Smooth muscle cell (in vitro differentiated cells): ENCODE measurements at regions not wholly inside any gene's neighbourhood (a gene's known extent, or its start where the extent isn't known, plus 50 kb on each side); places are given as distances from the start of the nearest gene placed in this dataset.
"Not testable (repeated sequence)": the region's sequence is repeated elsewhere in the genome, so short reads cannot be mapped to it uniquely, and the experiment has no call there.

Source experiments
- DNase-seq: peaks from one replicate; lab custom pipeline; 2025; ENCODE audit not compliant: unreplicated experiment; lab: John Stamatoyannopoulos, UW
- H2AFZ ChIP-seq: fragments of 200-600 bp; sonication (generic); 2 replicates; pipeline ENCODE4 v1.6.0; 2016; ENCODE audit warnings: antibody characterized with exemption, low read depth, mild to moderate bottlenecking
- H3F3A ChIP-seq: fragments of 200-600 bp; sonication (generic); 2 replicates; pipeline ENCODE4 v1.6.0; 2017; ENCODE audit warnings: antibody characterized with exemption, low read depth
- H3K27ac ChIP-seq: fragments of 200-600 bp; sonication (generic); 2 replicates; pipeline ENCODE4 v1.5.1; 2016; ENCODE audit warnings: low read depth, mild to moderate bottlenecking
- H3K27me3 ChIP-seq: fragments of 200-600 bp; sonication (generic); 2 replicates; pipeline ENCODE4 v1.6.1; 2016; ENCODE audit warnings: low read depth, mild to moderate bottlenecking
- H3K36me3 ChIP-seq: fragments of 200-600 bp; sonication (generic); 2 replicates; pipeline ENCODE4 v1.5.1; 2016; ENCODE audit warnings: low read depth
- H3K4me1 ChIP-seq: fragments of 200-600 bp; sonication (generic); 2 replicates; pipeline ENCODE4 v1.5.1; 2016; ENCODE audit warnings: low read depth
- H3K4me2 ChIP-seq: fragments of 200-600 bp; sonication (generic); 2 replicates; pipeline ENCODE4 v1.6.0; 2016; ENCODE audit warnings: mild to moderate bottlenecking
- H3K4me3 ChIP-seq: fragments of 200-600 bp; sonication (generic); 2 replicates; pipeline ENCODE4 v1.5.1; 2016; ENCODE audit warnings: mild to moderate bottlenecking
- H3K79me2 ChIP-seq: fragments of 200-600 bp; sonication (generic); 2 replicates; pipeline ENCODE4 v1.6.0; 2016; ENCODE audit warnings: low read depth, mild to moderate bottlenecking
- H3K9ac ChIP-seq: fragments of 200-600 bp; sonication (generic); 2 replicates; pipeline ENCODE4 v1.6.0; 2016; ENCODE audit warnings: low read depth
- H3K9me3 ChIP-seq: fragments of 200-600 bp; sonication (generic); replicated peaks from 2 replicates; pipeline ENCODE4 v1.5.1; 2016; ENCODE audit warnings: low read depth
- H4K20me1 ChIP-seq: fragments of 200-600 bp; sonication (generic); 2 replicates; pipeline ENCODE4 v1.6.0; 2016; ENCODE audit warnings: low read depth
- CTCF ChIP-seq: fragments of 200-600 bp; sonication (generic); IDR thresholded peaks from 2 replicates; pipeline ENCODE4 v1.5.1; 2017; ENCODE audit warnings: borderline replicate concordance, mild to moderate bottlenecking, antibody characterized with exemption; ENCODE audit not compliant: insufficient read depth, poor library complexity, severe bottlenecking
- WGBS: methylation state at CpG from one replicate; pipeline ENCODE4 v1.1.7; 2016; ENCODE audit warnings: low lambda C conversion rate; 5-methylcytosine and 5-hydroxymethylcytosine counted together

DNA sequence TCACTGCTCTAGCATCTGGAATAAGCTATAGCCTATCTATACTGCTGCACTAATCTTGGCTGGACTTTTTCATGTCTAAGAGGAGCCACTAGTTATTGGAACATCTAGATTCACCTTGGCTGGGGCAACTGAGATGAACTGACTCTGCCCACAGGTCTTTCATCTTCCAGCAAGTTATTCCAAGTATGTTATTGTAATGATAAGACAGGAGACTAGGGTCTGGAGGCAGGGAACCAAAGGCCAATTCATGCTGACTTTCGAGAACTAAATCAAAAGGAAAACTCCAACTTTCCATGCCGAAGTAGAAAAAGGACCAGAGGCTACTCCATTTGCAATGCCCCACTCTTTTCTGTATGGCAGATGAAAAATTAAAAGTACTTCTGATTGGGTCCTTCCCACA is 1243.0 kb upstream of the RAG2 start:
- Histone ChIP-seq H3K27ac (no peak overlapping the region), H3K4me3 (no peak overlapping the region), H3K36me3 (no peaks in the 10 kb centered on the region), H3K4me1 (no peaks in the 10 kb centered on the region), H3K9ac (no peak overlapping the region), H4K20me1 (no peaks in the 10 kb centered on the region), H3K9me3 (no peaks in the 10 kb centered on the region), H3F3A (no peaks in the 10 kb centered on the region), H3K27me3 (no peaks in the 10 kb centered on the region), H2AFZ (no peak overlapping the region), H3K4me2 (no peak overlapping the region), H3K79me2 (no peaks in the 10 kb centered on the region)
- no peak for DNase-seq
- no peak for TF ChIP-seq CTCF
- 77% methylated on average over 2 of the region's 2 CpGs for WGBS

GRCh38 chr11:37840345-37840744 is 1242.3 kb upstream of the RAG2 start:
- not testable (repeated sequence) for H3K9me3 ChIP-seq, DNase-seq, H2AFZ ChIP-seq, H3K4me2 ChIP-seq, H4K20me1 ChIP-seq, H3K79me2 ChIP-seq, H3K4me1 ChIP-seq, H3K9ac ChIP-seq, H3K27ac ChIP-seq, H3K4me3 ChIP-seq, H3F3A ChIP-seq, H3K27me3 ChIP-seq, H3K36me3 ChIP-seq
- 96% methylated on average over 2 of the region's 2 CpGs for WGBS

- Histone ChIP-seq H3F3A (no peaks in the 10 kb centered on the region), H4K20me1 (no peaks in the 10 kb centered on the region), H3K4me1 (no peaks in the 10 kb centered on the region), H3K9me3 (no peaks in the 10 kb centered on the region), H3K27me3 (no peaks in the 10 kb centered on the region), H3K9ac (no peak overlapping the region), H2AFZ (no peak overlapping the region), H3K27ac (no peak overlapping the region), H3K36me3 (no peaks in the 10 kb centered on the region), H3K4me3 (no peak overlapping the region), H3K4me2 (no peak overlapping the region), H3K79me2 (no peaks in the 10 kb centered on the region)
- no peak for TF ChIP-seq CTCF
- 98% methylated on average over 4 of the region's 4 CpGs for WGBS
- no peak for DNase-seq
Measured at GRCh38 chr11:37830529-37830928, 1232.5 kb upstream of the RAG2 start.

DNA sequence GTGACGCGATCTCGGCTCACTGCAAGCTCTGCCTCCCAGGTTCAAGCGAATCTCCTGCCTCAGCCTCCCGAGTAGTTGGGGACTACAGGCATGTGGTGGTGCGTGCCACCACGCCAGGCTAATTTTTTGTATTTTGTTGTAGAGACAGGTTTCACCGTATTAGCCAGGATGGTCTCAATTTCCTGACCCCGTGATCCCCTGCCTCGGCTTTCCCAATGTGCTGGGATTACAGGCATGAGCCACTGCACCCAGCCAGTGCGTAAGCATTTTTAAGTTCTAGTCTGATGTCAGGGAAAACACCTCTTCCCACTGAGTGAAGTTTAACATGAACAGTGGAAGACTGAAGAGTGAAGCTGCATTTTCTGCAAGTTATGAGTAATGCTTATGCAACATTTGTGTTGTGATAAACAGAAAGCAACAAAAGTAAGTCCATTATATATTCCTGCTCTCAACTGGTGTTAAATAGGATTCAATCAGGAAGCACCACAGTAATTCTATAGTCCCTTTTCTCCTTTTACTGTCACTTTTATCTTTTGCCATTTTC is 1219.8 kb upstream of the RAG2 start:
- Histone ChIP-seq H3K27me3 (no peaks in the 10 kb centered on the region), H4K20me1 (no peaks in the 10 kb centered on the region), H2AFZ (no peak overlapping the region), H3K9me3 (peaks cover 5% of the 10 kb centered on the region), H3K27ac (no peak overlapping the region), H3K4me3 (no peak overlapping the region), H3K9ac (no peak overlapping the region), H3K4me2 (no peak overlapping the region), H3K4me1 (peaks cover 6% of the 10 kb centered on the region), H3K79me2 (no peaks in the 10 kb centered on the region), H3K36me3 (no peaks in the 10 kb centered on the region), H3F3A (no peaks in the 10 kb centered on the region)
- no peak for TF ChIP-seq CTCF
- DNase-seq, result no peak
- whole genome bisulfite sequencing, result 86% methylated on average over 11 of the region's 11 CpGs
